H9 (cell line): ENCODE measurements at regions not wholly inside any gene's neighbourhood (a gene's known extent, or its start where the extent isn't known, plus 50 kb on each side); places are given as distances from the start of the nearest gene placed in this dataset.

ENCODE experiments used
- DNase-seq: peaks from one replicate; pipeline ENCODE4 v3.0.0-alpha.2; 2017
- H2AFZ ChIP-seq: one replicate; pipeline ENCODE4 v1.6.1; 2013; ENCODE audit warnings: mild to moderate bottlenecking, low read length, control low read depth, moderate library complexity
- H2AK5ac ChIP-seq: 2 replicates; pipeline ENCODE4 v1.6.1; 2013; ENCODE audit warnings: low read length, control low read depth, mixed read lengths; ENCODE audit not compliant: insufficient read length
- H2BK120ac ChIP-seq: one replicate; pipeline ENCODE4 v1.6.1; 2013; ENCODE audit warnings: low read depth, mild to moderate bottlenecking, low read length, control low read depth, inconsistent platforms; ENCODE audit not compliant: poor library complexity, severe bottlenecking
- H2BK12ac ChIP-seq: 2 replicates; pipeline ENCODE4 v1.6.1; 2013; ENCODE audit warnings: low read length, control low read depth, mixed read lengths, low read depth; ENCODE audit not compliant: insufficient read length
- H2BK15ac ChIP-seq: 2 replicates; pipeline ENCODE4 v1.6.1; 2013; ENCODE audit warnings: low read depth, low read length, control low read depth
- H2BK20ac ChIP-seq: one replicate; pipeline ENCODE4 v1.6.1; 2013; ENCODE audit warnings: low read depth, mild to moderate bottlenecking, low read length, control low read depth, inconsistent platforms; ENCODE audit not compliant: poor library complexity, severe bottlenecking
- H2BK5ac ChIP-seq: 2 replicates; pipeline ENCODE4 v1.6.1; 2013; ENCODE audit warnings: low read length, control low read depth, mixed read lengths; ENCODE audit not compliant: insufficient read length
- H3K14ac ChIP-seq: 2 replicates; pipeline ENCODE4 v1.6.1; 2013; ENCODE audit warnings: low read length, control low read depth; ENCODE audit not compliant: insufficient read depth
- H3K18ac ChIP-seq: 2 replicates; pipeline ENCODE4 v1.6.1; 2013; ENCODE audit warnings: low read depth, mild to moderate bottlenecking, mixed read lengths, low read length, control low read depth; ENCODE audit not compliant: insufficient read length
- H3K23ac ChIP-seq: 2 replicates; pipeline ENCODE4 v1.6.1; 2013; ENCODE audit warnings: low read length, control low read depth, mixed read lengths, low read depth; ENCODE audit not compliant: insufficient read length
- H3K23me2 ChIP-seq: 2 replicates; pipeline ENCODE4 v1.6.1; 2013; ENCODE audit warnings: low read depth, mild to moderate bottlenecking, mixed read lengths, low read length, control low read depth; ENCODE audit not compliant: insufficient read length, poor library complexity, severe bottlenecking
- H3K27ac ChIP-seq: 2 replicates; pipeline ENCODE4 v1.5.1; 2013; ENCODE audit warnings: low read length, control low read depth, mixed read lengths, low read depth; ENCODE audit not compliant: insufficient read length
- H3K27me3 ChIP-seq: 2 replicates; pipeline ENCODE4 v1.6.1; 2013; ENCODE audit warnings: low read length, control low read depth, inconsistent platforms; ENCODE audit not compliant: insufficient read depth
- H3K4ac ChIP-seq: 2 replicates; pipeline ENCODE4 v1.6.1; 2013; ENCODE audit warnings: low read depth, mild to moderate bottlenecking, control low read depth, inconsistent platforms, low read length, moderate library complexity
- H3K4me1 ChIP-seq: 2 replicates; pipeline ENCODE4 v1.6.1; 2013; ENCODE audit warnings: low read length, control low read depth, inconsistent platforms; ENCODE audit not compliant: insufficient read depth
- H3K4me2 ChIP-seq: 2 replicates; pipeline ENCODE4 v1.6.1; 2013; ENCODE audit warnings: low read length, control low read depth, mixed read lengths; ENCODE audit not compliant: insufficient read length, insufficient read depth
- H3K56ac ChIP-seq: 2 replicates; pipeline ENCODE4 v1.6.1; 2013; ENCODE audit warnings: low read depth, mild to moderate bottlenecking, mixed read lengths, low read length, control low read depth; ENCODE audit not compliant: insufficient read length
- H3K79me1 ChIP-seq: 2 replicates; pipeline ENCODE4 v1.6.1; 2013; ENCODE audit warnings: low read depth, mild to moderate bottlenecking, moderate library complexity, low read length, control low read depth, inconsistent platforms; ENCODE audit not compliant: insufficient read depth, poor library complexity, severe bottlenecking
- H3K79me2 ChIP-seq: 2 replicates; pipeline ENCODE4 v1.6.1; 2013; ENCODE audit warnings: low read length, control low read depth, inconsistent platforms; ENCODE audit not compliant: insufficient read depth
- H3K9ac ChIP-seq: 2 replicates; pipeline ENCODE4 v1.6.1; 2013; ENCODE audit warnings: low read length, control low read depth, mixed read lengths; ENCODE audit not compliant: insufficient read length; ENCODE audit errors: extremely low read depth
- H3K9me3 ChIP-seq: one replicate; pipeline ENCODE4 v1.6.1; 2013; ENCODE audit warnings: low read depth, low read length, inconsistent platforms; ENCODE audit not compliant: control insufficient read depth
- H3T11ph ChIP-seq: one replicate; pipeline ENCODE4 v1.6.1; 2013; ENCODE audit warnings: mild to moderate bottlenecking, low read length, control low read depth, inconsistent platforms
- H4K20me1 ChIP-seq: one replicate; pipeline ENCODE4 v1.6.1; 2013; ENCODE audit not compliant: control insufficient read depth, insufficient read length, insufficient read depth
- H4K5ac ChIP-seq: 2 replicates; pipeline ENCODE4 v1.6.1; 2013; ENCODE audit warnings: low read depth, mild to moderate bottlenecking, mixed read lengths, low read length, control low read depth; ENCODE audit not compliant: insufficient read length
- H4K8ac ChIP-seq: replicated peaks from 2 replicates; pipeline ENCODE4 v1.6.1; 2013; ENCODE audit warnings: low read length, control low read depth, mixed read lengths, low read depth; ENCODE audit not compliant: insufficient read length
- H4K91ac ChIP-seq: 2 replicates; pipeline ENCODE4 v1.6.1; 2013; ENCODE audit warnings: low read depth, mild to moderate bottlenecking, moderate library complexity, mixed read lengths, low read length, control low read depth; ENCODE audit not compliant: insufficient read length
- H3K27ac Mint-ChIP-seq, 3 experiments: 2 replicates in 2 of 3; 3 replicates in 1 of 3; pipeline ENCODE4 v1.8.0; 2020 to 2021; ENCODE audit warnings: mixed read lengths in 3 of 3, mild to moderate bottlenecking in 1 of 3, moderate library complexity in 1 of 3
- H3K27me3 Mint-ChIP-seq: 2 replicates; pipeline ENCODE4 v1.8.0; 2021; ENCODE audit warnings: low read depth, mild to moderate bottlenecking, moderate library complexity, mixed read lengths
- H3K36me3 Mint-ChIP-seq, 3 experiments: 2 replicates in 2 of 3; 3 replicates in 1 of 3; pipeline ENCODE4 v1.8.0; 2020 to 2021; ENCODE audit warnings: low read depth in 3 of 3, mixed read lengths in 3 of 3; ENCODE audit not compliant: insufficient read depth in 1 of 3
- H3K4me1 Mint-ChIP-seq, 2 experiments: 2 replicates each; pipeline ENCODE4 v1.8.0; 2020; ENCODE audit warnings: mixed read lengths in 2 of 2
- H3K4me3 Mint-ChIP-seq, 2 experiments: 2 replicates in 1 of 2; 3 replicates in 1 of 2; pipeline ENCODE4 v1.8.0; 2020 to 2021; ENCODE audit warnings: mild to moderate bottlenecking in 2 of 2, mixed read lengths in 2 of 2, moderate library complexity in 1 of 2
- H3K9me3 Mint-ChIP-seq, 2 experiments: 2 replicates in 1 of 2; 3 replicates in 1 of 2; pipeline ENCODE4 v1.8.0; 2020; ENCODE audit warnings: mild to moderate bottlenecking in 2 of 2, mixed read lengths in 2 of 2, moderate library complexity in 1 of 2
- WGBS: extraction: QIAGEN DNeasy Blood & Tissue Kit; methylation state at CpG from one replicate; pipeline ENCODE4 v1.1.7; 2013; ENCODE audit warnings: missing lambda C conversion rate, low lambda C conversion rate, mixed read lengths; ENCODE audit not compliant: insufficient read length; ENCODE audit errors: extremely low coverage; 5-methylcytosine and 5-hydroxymethylcytosine counted together
- TF ChIP-seq, protein P1 (sequence below): fragments of 200-600 bp; sonication (generic); conservative IDR thresholded peaks from 3 replicates; pipeline ENCODE4 v1.8.0; 2021; ENCODE audit warnings: antibody characterized with exemption, mild to moderate bottlenecking

DNA sequence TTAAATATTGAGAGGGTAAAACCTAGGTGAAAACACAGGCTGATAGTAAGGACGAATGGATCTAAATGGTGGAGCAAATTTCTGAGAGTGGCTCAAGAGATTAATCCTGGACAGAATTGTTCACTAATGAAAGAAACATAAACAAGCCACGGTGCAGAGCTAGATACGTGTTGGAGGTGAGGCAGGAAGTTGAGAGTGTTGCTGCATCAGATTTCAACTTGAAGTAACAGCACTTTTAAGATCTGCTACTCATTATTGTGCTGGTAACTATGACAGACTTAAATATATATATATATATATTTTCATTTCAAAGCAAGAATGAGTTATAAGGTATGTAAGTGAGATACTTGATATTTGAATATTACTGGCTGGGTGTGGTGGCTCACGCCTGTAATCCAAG is 64.9 kb downstream of the PTGS2 start:
- H3K4me3 Mint-ChIP-seq = no peak overlapping the region
- DNase-seq = no peak
- Histone ChIP-seq H3K79me1 (no peaks in the 10 kb centered on the region), H3K14ac (no peak overlapping the region), H3K27me3 (no peaks in the 10 kb centered on the region), H3K4me1 (no peaks in the 10 kb centered on the region), H4K8ac (no peak overlapping the region), H3K9ac (no peak overlapping the region), H3K79me2 (no peaks in the 10 kb centered on the region), H3K18ac (no peak overlapping the region), H3K4ac (no peak overlapping the region), H3T11ph (no peak overlapping the region), H2BK120ac (no peak overlapping the region), H3K9me3 (no peaks in the 10 kb centered on the region), H4K20me1 (no peaks in the 10 kb centered on the region), H3K23ac (no peak overlapping the region), H3K23me2 (no peaks in the 10 kb centered on the region), H2AK5ac (no peak overlapping the region), H3K4me2 (no peak overlapping the region), H2BK15ac (no peak overlapping the region), H3K56ac (no peak overlapping the region), H2BK12ac (no peak overlapping the region), H4K91ac (no peak overlapping the region), H4K5ac (no peak overlapping the region), H2BK5ac (no peak overlapping the region), H2BK20ac (no peak overlapping the region), H3K27ac (no peak overlapping the region), H2AFZ (no peak overlapping the region)
- H3K27ac Mint-ChIP-seq = no peak overlapping the region
- H3K4me1 Mint-ChIP-seq = no peaks in the 10 kb centered on the region
- TF ChIP-seq, protein P1, sequence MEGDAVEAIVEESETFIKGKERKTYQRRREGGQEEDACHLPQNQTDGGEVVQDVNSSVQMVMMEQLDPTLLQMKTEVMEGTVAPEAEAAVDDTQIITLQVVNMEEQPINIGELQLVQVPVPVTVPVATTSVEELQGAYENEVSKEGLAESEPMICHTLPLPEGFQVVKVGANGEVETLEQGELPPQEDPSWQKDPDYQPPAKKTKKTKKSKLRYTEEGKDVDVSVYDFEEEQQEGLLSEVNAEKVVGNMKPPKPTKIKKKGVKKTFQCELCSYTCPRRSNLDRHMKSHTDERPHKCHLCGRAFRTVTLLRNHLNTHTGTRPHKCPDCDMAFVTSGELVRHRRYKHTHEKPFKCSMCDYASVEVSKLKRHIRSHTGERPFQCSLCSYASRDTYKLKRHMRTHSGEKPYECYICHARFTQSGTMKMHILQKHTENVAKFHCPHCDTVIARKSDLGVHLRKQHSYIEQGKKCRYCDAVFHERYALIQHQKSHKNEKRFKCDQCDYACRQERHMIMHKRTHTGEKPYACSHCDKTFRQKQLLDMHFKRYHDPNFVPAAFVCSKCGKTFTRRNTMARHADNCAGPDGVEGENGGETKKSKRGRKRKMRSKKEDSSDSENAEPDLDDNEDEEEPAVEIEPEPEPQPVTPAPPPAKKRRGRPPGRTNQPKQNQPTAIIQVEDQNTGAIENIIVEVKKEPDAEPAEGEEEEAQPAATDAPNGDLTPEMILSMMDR = no peak
- H3K36me3 Mint-ChIP-seq = no peaks in the 10 kb centered on the region
- WGBS = no CpG with 5 or more reads among the region's 4 CpGs
- no peaks in the 10 kb centered on the region for H3K27me3 Mint-ChIP-seq
- peaks cover 0 to 4% of the 10 kb centered on the region in 2 experiments; a peak in 1 of 5 replicates for H3K9me3 Mint-ChIP-seq
